ENCODE measurements at regions not wholly inside any gene's neighbourhood (a gene's known extent, or its start where the extent isn't known, plus 50 kb on each side); places are given as distances from the start of the nearest gene placed in this dataset.

DNA sequence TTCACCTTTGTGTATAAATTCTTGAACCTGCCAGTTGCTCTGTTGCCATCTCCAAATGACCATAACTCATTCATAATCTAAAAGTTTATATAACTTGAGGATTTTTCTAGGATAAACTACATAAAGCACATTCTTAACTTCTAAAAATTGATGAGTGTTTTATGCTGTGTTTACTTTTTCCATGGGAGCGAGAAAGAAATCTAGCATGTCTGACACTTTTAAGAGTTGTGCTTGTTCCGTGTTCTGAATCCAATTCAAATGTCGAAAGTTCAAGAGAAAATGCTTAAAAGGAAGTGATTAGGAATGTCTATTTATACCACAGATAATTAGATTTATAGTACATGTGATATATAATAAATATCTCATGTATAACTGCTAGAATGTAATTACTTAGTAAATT, 154.4 kb downstream of the DEPDC1B start:
- no peaks in the 10 kb centered on the region for H3K4me1 ChIP-seq (ENCODE audit: control insufficient read depth, extremely low read depth, insufficient read depth, low read length)
- dilution Hi-C loops (cut with MboI; ENCODE audit: extremely low pct_ligation_motif_present, low sequenced_read_pairs), result no loop called here

More for the DNA sequence above, 154.4 kb downstream of the DEPDC1B start:
- no peak for FAIRE-seq
- Histone ChIP-seq H3K4me2 (ENCODE audit: insufficient read depth, low read length) (no peak overlapping the region), H3K9me3 (replicated peaks; ENCODE audit: control insufficient read depth, insufficient read depth, low read length) (no peaks in the 10 kb centered on the region), H2AFZ (ENCODE audit: low read depth, low read length) (no peak overlapping the region), H3K27me3 (ENCODE audit: control insufficient read depth in 2 of 2, insufficient read depth in 2 of 2, low read length in 2 of 2) (peaks cover 1 to 7% of the 10 kb centered on the region in 2 experiments), H3K27ac (ENCODE audit: insufficient read depth, low read depth, low read length) (no peak overlapping the region), H3K9me1 (replicated peaks; ENCODE audit: control insufficient read depth, extremely low read depth, insufficient read depth, low read length) (no peaks in the 10 kb centered on the region), H4K20me1 (replicated peaks; ENCODE audit: control insufficient read depth, extremely low read depth, insufficient read depth, low read length) (no peaks in the 10 kb centered on the region), H3K79me2 (ENCODE audit: control insufficient read depth, insufficient read depth, low read length) (no peaks in the 10 kb centered on the region), H3K4me3 (replicated peaks in 1 of 3; ENCODE audit: insufficient read depth in 1 of 3, low read depth in 1 of 3, low read length in 3 of 3) (no peak overlapping the region), H3K9ac (replicated peaks; ENCODE audit: extremely low read depth, insufficient read depth, low read length) (no peak overlapping the region), H3K36me3 (ENCODE audit: control insufficient read depth in 2 of 2, extremely low read depth in 1 of 2, insufficient read depth in 2 of 2, low read length in 2 of 2) (no peaks in the 10 kb centered on the region)
- DNase-seq (ENCODE audit: low read depth, low spot score), result no peak
- no TSS peak for BruUV-seq (replicated peaks)
- ChIA-PET POLR2A (no interaction called here), CTCF (no interaction called here)
- TF ChIP-seq FOS (IDR thresholded peaks at IDR 0.05; ENCODE audit: borderline replicate concordance, insufficient read depth, low read length), result no peak
- TF ChIP-seq MYC (IDR thresholded peaks at IDR 0.05; ENCODE audit: low read depth, low read length), result no peak
- TF ChIP-seq, protein P1, sequence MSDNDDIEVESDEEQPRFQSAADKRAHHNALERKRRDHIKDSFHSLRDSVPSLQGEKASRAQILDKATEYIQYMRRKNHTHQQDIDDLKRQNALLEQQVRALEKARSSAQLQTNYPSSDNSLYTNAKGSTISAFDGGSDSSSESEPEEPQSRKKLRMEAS (IDR thresholded peaks at IDR 0.05; ENCODE audit: insufficient read depth, insufficient read length), result no peak
- TF ChIP-seq POLR2AphosphoS5 (IDR thresholded peaks at IDR 0.05; ENCODE audit: insufficient read depth, low read depth, low read length), result no peak
- TF ChIP-seq GATA2 (IDR thresholded peaks at IDR 0.05; ENCODE audit: insufficient read depth, insufficient read length, low read depth, low read length), result no peak
- no peak for TF ChIP-seq POLR2A (IDR thresholded peaks at IDR 0.05; ENCODE audit: low read depth, low read length)
- no peak for TF ChIP-seq JUN (IDR thresholded peaks at IDR 0.05; ENCODE audit: borderline replicate concordance, insufficient read depth, insufficient read length, low read depth)
- TF ChIP-seq EZH2 (IDR thresholded peaks at IDR 0.05; ENCODE audit: borderline replicate concordance, low read depth, low read length, severe bottlenecking), result no peak
- TF ChIP-seq CTCF (IDR thresholded peaks at IDR 0.05; ENCODE audit: extremely low read depth in 1 of 2, insufficient read depth in 1 of 2, low read depth in 1 of 2, low read length in 2 of 2), result no peak
- intact Hi-C loops (cut with micrococcal nuclease), result no loop called here

All from endothelial cell of umbilical vein (primary cell).